Osteoblast (primary cell): ENCODE measurements at regions not wholly inside any gene's neighbourhood (a gene's known extent, or its start where the extent isn't known, plus 50 kb on each side); places are given as distances from the start of the nearest gene placed in this dataset.

Experiments
- DNase-seq: peaks from one replicate; pipeline ENCODE4 v3.0.0; 2011; ENCODE audit warnings: low spot score, mixed read lengths; ENCODE audit not compliant: insufficient read length; ENCODE audit errors: missing footprints
- H2AFZ ChIP-seq: 2 replicates; pipeline ENCODE4 v1.6.0; 2011; ENCODE audit warnings: mild to moderate bottlenecking, low read length
- H3K27ac ChIP-seq: 2 replicates; pipeline ENCODE4 v1.5.1; 2011; ENCODE audit warnings: mild to moderate bottlenecking, low read depth, low read length, moderate library complexity
- H3K27me3 ChIP-seq: 2 replicates; pipeline ENCODE4 v1.6.0; 2012; ENCODE audit warnings: mild to moderate bottlenecking, control low read depth, inconsistent platforms, low read length, moderate library complexity; ENCODE audit not compliant: insufficient read depth
- H3K36me3 ChIP-seq: 2 replicates; pipeline ENCODE4 v1.5.1; 2011; ENCODE audit warnings: mild to moderate bottlenecking, low read length, control low read depth, moderate library complexity; ENCODE audit not compliant: insufficient read depth
- H3K4me1 ChIP-seq: 2 replicates; pipeline ENCODE4 v1.5.1; 2011; ENCODE audit warnings: mild to moderate bottlenecking, low read length, control low read depth, moderate library complexity; ENCODE audit not compliant: insufficient read depth
- H3K4me2 ChIP-seq: 2 replicates; pipeline ENCODE4 v1.6.0; 2011; ENCODE audit warnings: mild to moderate bottlenecking, low read length; ENCODE audit not compliant: insufficient read depth
- H3K4me3 ChIP-seq: fragments of 200-600 bp; sonication (generic); 3 replicates; pipeline ENCODE4 v1.5.1; 2012; ENCODE audit warnings: mild to moderate bottlenecking, low read length, inconsistent platforms; ENCODE audit not compliant: insufficient read depth
- H3K79me2 ChIP-seq: 2 replicates; pipeline ENCODE4 v1.6.0; 2012; ENCODE audit warnings: mild to moderate bottlenecking, low read length, control low read depth, inconsistent platforms; ENCODE audit not compliant: insufficient read depth
- H3K9me3 ChIP-seq: 2 replicates; pipeline ENCODE4 v1.5.1; 2011; ENCODE audit warnings: low read depth, low read length, control low read depth
- H4K20me1 ChIP-seq: 2 replicates; pipeline ENCODE4 v1.6.0; 2012; ENCODE audit warnings: mild to moderate bottlenecking, low read length, control low read depth; ENCODE audit not compliant: insufficient read depth
- CTCF ChIP-seq: IDR thresholded peaks from 2 replicates; pipeline ENCODE4 v1.5.1; 2011; ENCODE audit warnings: mild to moderate bottlenecking, low read depth, low read length, moderate library complexity; ENCODE audit errors: extremely low read depth

- H3K36me3 ChIP-seq, result no peaks in the 10 kb centered on the region
- no peak overlapping the region for H3K4me2 ChIP-seq
- H3K4me1 ChIP-seq, result no peaks in the 10 kb centered on the region
- no peak overlapping the region for H3K4me3 ChIP-seq
- DNase-seq, result no peak
- no peak overlapping the region for H2AFZ ChIP-seq
- no peaks in the 10 kb centered on the region for H3K27me3 ChIP-seq
- no peak overlapping the region for H3K27ac ChIP-seq
- H3K9me3 ChIP-seq, result no peaks in the 10 kb centered on the region
- H4K20me1 ChIP-seq, result no peaks in the 10 kb centered on the region
- no peak for TF ChIP-seq CTCF
- no peaks in the 10 kb centered on the region for H3K79me2 ChIP-seq
Measured at GRCh38 chr2:84373391-84373790, 85.7 kb downstream of the SUCLG1 start.

GRCh38 chr2:84362541-84362940 is 96.5 kb downstream of the SUCLG1 start:
- Histone ChIP-seq H3K27ac (no peak overlapping the region), H4K20me1 (no peaks in the 10 kb centered on the region), H3K36me3 (no peaks in the 10 kb centered on the region), H3K9me3 (no peaks in the 10 kb centered on the region), H3K27me3 (no peaks in the 10 kb centered on the region), H3K4me2 (no peak overlapping the region), H3K4me3 (no peak overlapping the region), H2AFZ (no peak overlapping the region), H3K79me2 (no peaks in the 10 kb centered on the region), H3K4me1 (no peaks in the 10 kb centered on the region)
- no peak for TF ChIP-seq CTCF
- DNase-seq, result no peak

- no peak for TF ChIP-seq CTCF
- Histone ChIP-seq H3K4me2 (no peak overlapping the region), H3K9me3 (no peaks in the 10 kb centered on the region), H2AFZ (no peak overlapping the region), H3K27ac (no peak overlapping the region), H3K4me1 (no peaks in the 10 kb centered on the region), H3K27me3 (no peaks in the 10 kb centered on the region), H4K20me1 (no peaks in the 10 kb centered on the region), H3K36me3 (no peaks in the 10 kb centered on the region), H3K79me2 (no peaks in the 10 kb centered on the region), H3K4me3 (no peak overlapping the region)
- no peak for DNase-seq
Measured at GRCh38 chr2:84338069-84338468, 121.0 kb downstream of the SUCLG1 start.

DNA sequence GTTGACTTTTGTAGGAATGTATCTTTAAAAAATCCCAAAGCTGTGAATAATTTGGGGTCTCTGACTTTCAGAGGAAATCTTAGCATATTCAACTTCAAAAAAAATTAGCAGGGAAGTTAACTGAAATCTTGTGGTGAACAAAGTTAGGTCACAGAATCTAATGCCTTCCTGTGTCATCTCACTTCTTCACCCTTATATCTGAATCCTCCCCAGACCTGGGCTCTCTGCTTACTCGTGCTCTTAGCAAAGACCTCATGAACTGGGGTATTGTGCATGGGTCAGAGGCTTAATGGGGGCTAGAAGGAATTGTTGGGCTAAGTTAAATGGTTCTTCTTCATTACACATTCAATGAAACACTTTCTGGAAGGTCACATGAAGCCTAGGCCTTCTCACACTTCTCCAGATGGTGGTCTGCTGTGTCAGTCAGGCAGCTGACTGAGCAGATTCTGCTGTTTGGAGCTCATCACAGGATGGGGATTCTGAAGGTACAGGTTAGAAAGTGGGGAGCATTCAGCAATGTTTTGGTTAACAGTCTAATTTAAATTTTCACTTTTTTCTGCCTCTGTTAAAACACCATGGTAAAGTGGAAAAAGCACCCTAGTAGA is 131.3 kb downstream of the SUCLG1 start:
- H3K27ac ChIP-seq, result no peak overlapping the region
- no peak for DNase-seq

More for the DNA sequence above, 131.3 kb downstream of the SUCLG1 start:
- Histone ChIP-seq H3K79me2 (no peaks in the 10 kb centered on the region), H3K36me3 (no peaks in the 10 kb centered on the region), H3K4me2 (no peak overlapping the region), H4K20me1 (no peaks in the 10 kb centered on the region), H3K4me3 (no peak overlapping the region), H3K27me3 (no peaks in the 10 kb centered on the region), H3K4me1 (no peaks in the 10 kb centered on the region), H3K9me3 (no peaks in the 10 kb centered on the region), H2AFZ (no peak overlapping the region)
- TF ChIP-seq CTCF, result no peak
